Fibroblast of skin of scalp (primary cell): ENCODE measurements at regions not wholly inside any gene's neighbourhood (a gene's known extent, or its start where the extent isn't known, plus 50 kb on each side); places are given as distances from the start of the nearest gene placed in this dataset.

ENCODE experiments used
- DNase-seq: peaks from one replicate; pipeline ENCODE4 v3.0.0-alpha.2; 2013

GRCh38 chr21:39105341-39105765 lies 77.9 kb downstream of the PSMG1 start:
- DNase-seq, result no peak

DNA sequence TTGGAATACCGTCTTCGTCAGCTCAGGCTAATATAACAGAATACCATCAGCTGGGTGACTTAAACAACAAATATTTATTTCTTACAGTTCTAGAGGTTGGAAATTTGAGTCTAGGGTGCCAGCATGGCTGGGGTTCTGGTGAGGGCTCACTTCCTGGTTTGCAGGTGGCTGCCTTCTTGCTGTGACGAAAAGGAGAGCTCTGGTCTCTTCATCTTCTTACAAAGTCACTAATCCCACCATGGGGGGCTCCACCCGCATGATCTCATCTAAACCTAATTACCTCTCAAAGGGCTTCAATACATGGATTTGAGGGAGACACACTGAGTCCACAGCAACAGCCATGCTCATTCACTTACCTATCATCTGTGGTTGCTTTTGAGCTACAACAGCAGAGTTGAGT lies 78.3 kb downstream of the PSMG1 start:
- DNase-seq, result no peak

DNA sequence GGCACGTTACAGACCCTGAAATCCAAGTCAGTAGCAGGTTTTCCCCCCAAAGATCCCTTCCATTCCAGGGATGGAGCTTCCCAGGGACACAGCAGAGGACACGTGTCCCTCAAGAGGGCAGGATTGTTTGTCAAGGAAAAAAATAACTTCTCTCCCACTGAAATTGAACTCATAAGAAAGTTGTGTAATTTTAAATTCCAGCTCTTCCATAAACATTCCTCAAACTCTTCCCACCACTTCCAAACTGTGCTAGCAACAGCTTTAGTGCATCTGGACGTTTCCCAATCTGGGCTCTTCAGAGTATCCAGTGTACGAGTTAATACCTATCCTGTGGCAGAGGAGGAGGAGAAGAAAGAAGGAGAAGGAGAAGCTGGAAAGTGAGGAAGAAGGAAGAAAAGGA lies 79.6 kb downstream of the PSMG1 start:
- DNase-seq, result peak; percentile 96

- DNase-seq, result no peak
Observed at GRCh38 chr21:39099859-39100258, 83.4 kb downstream of the PSMG1 start.

DNA sequence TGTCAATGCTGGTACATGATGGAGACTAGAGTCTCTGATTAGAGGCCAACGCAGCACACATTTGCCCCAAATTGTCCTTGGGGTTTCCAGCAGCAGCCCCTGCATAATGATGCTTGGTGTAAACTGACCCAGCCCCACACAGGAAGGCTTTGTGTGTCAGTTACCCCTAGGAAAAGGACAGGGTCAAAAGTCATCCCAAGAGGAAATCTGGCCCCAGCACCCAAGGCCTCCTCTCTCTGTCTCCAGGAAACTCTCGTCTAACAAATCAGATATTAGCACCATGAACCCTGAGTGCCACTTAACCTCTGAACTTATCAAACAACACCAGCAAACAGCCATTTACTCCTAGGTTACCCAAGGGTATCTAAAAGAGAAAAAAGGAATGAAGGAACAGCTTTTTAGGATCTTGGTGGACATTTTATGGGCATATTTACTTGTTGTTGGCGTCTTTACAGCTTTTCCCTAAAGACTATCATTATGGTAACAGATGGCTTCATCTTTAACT lies 84.5 kb downstream of the PSMG1 start:
- DNase-seq, result no peak

GRCh38 chr21:39097981-39098380 lies 85.3 kb downstream of the PSMG1 start:
- DNase-seq, result no peak

GRCh38 chr21:39097335-39097861 lies 85.9 kb downstream of the PSMG1 start:
- DNase-seq, result no peak

GRCh38 chr21:39096754-39097153 lies 86.5 kb downstream of the PSMG1 start:
- DNase-seq, result no peak

GRCh38 chr21:39095681-39096080 lies 87.6 kb downstream of the PSMG1 start:
- DNase-seq, result no peak

DNA sequence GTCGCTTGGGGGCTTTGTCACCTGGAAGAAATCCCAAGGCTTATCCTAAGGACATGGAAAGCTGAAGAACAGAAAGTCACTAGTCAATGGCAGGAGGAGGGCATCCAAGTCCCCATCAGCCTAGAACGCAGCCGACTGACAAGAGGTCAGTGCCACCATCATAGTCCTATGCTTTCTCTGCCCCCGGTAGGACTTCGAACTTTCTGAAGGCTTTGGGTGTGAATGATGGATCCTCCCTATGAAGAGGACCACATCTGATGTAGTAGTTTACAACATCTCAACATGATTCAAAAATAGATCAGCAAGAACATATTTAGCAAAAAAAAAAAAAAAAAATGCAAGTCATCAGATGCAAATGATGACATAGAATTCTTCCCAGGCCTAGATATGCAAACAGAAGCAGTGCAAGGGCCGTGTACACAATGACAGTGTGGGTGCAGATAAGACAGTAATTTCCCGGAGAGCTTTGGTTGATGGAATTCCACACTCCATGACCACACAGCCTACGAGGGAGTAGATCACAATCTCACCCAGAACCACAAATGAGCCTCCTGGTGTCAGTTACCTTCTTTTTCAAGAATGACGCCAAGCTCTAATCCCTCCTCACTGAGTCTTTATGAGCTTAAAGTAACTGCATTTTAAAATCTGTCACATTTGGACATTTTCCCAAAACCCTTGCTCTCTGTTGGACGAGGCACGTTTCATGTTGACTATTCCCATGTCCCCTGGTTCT lies 88.2 kb downstream of the PSMG1 start:
- DNase-seq, result peak; percentile 88

DNA sequence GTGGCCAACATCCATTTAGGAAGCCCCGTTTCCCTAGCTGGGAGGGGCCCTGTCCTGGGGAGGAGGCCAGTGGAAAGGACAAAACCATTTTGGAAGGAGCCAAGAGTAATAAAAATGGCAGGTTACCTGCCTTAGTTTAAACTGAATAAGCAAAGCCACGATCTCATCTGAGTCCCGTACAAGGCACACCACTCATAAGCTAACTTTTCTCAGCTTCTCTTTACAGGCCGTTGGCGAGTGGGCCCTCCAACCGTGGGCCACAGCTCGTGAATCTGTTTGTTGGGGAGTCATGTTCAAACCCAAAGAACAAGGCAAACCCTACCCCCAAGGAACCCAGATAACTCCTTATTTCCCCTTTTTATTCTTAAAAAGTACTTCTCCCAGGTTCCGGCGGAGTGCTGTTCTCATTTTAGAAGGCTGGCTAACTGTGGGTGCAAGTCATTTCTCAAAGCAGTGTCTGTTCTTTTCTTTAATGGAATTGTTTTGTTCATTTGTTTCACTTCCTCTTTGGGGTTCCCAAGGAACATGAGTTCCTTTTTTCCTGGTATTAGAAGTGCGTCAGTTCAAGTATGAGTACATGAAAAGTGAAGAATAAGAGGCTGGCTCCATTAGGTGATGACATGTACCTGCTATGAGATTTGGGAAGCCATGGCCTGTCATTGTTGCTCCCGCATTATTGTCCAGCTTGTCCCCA lies 89.0 kb downstream of the PSMG1 start:
- DNase-seq, result no peak

GRCh38 chr21:39093526-39093925 lies 89.7 kb downstream of the PSMG1 start:
- no peak for DNase-seq

DNA sequence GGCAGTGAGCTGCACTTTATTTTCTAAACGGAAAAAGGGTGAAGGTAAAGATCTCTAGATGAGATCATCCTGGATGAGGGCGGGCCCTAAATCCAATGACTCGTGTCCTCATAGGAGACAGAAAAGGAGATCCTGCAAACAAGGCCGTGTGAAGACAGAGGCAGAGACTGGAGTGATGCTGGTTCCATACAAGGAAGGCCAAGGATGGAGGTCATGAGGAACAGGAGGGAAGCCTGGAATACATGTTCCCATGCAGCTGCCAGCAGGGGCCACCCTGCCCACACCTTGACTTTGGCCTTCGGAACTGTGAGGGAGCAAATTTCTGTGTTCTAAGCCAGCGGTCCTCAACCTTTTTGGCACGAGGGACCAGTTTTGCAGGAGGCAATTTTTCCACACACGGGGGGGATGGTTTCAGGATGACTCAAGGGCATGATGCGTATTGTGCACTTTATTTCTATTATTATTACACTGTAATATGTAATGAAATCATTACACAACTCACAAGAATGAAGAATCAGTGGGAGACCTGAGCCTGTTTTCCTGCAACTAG lies 94.3 kb downstream of the PSMG1 start:
- DNase-seq, result peak; percentile 76

GRCh38 chr21:39088031-39088370 lies 95.2 kb downstream of the PSMG1 start:
- no peak for DNase-seq

DNA sequence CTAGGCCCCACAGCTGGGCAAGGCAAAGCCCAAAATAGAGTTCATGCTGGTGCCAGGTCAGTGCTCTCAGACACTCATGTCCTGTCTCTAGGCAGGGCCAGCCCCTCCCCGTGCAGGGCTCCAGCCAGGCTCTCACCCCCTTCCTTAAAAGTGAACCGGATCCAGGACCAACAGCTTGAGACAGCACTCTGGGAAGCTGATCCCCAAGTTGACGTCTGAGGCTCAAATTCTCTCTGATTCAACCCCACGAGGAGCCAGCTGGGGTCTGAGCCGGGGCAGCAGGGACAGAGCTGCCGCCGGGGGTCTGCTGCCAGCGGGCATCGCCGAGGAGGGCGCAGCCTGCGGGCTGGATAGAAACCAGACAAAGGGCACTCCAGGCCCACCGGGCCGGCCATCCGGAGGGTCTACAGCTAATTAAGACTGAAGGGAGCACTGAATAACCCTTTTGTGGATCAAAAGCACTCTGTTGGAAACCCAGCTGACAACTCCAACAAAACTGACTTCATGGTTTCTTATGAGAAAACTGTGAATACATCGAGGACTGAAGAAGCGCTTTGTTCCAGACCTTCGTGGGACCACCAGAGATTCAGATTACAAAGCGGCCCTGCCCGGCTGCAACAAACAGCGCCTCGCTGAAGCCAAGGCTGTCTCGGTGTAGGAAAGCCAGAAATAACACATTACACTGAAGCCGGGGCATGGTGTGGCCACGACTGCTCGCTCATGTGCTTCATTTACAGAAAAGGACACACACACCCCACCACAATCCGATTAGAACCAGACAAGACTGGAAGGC lies 95.8 kb downstream of the PSMG1 start:
- DNase-seq, result no peak

DNA sequence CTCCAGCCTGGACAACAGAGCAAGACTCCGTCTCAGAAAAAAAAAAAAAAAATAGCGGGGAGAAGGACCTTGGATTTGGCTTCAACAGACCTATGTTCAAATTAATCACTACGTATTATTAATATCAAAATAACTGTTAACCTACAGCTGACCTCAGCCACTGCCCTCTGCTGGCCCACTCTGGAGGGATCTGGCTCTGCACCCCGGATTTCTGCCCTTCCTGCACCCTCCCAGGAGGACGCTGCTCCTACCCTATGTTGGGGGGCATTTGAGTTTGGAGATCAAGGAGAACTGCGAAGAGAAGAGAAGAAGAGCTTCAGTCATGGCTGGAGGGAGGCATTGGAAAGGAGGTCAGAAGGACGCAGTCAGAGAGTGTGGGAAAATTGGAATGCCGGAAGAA lies 96.7 kb downstream of the PSMG1 start:
- DNase-seq, result no peak

DNA sequence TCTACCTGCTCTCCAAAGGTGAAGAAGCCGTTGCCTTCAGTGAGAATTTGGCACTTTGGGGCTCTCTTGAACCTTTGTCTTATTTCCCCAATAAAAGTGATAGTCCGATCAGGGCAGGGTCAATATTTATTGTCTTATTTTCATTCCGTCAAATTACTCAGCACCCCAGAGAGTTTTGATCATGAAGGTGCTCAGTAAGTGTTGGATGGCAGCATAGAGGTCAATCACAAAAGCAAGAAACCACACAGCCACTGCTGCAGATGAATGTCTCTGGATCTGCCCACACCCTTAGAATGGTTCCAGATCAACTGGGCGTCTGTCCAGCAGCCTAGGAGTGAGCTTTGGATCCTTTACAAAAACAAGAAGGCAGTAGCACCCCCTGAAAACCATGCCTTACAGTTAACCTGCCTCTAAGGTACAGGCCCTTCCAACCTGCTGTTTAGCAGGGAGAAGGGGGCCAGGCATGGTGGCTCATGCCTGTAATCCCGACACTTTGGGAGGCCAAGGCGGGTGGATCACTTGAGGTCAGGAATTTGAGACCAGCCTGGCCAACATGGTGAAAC lies 97.3 kb downstream of the PSMG1 start:
- DNase-seq, result no peak

GRCh38 chr21:39084979-39085729 lies 98.1 kb downstream of the PSMG1 start:
- DNase-seq, result no peak

GRCh38 chr21:39084073-39084472 lies 99.2 kb downstream of the PSMG1 start:
- DNase-seq, result no peak

DNA sequence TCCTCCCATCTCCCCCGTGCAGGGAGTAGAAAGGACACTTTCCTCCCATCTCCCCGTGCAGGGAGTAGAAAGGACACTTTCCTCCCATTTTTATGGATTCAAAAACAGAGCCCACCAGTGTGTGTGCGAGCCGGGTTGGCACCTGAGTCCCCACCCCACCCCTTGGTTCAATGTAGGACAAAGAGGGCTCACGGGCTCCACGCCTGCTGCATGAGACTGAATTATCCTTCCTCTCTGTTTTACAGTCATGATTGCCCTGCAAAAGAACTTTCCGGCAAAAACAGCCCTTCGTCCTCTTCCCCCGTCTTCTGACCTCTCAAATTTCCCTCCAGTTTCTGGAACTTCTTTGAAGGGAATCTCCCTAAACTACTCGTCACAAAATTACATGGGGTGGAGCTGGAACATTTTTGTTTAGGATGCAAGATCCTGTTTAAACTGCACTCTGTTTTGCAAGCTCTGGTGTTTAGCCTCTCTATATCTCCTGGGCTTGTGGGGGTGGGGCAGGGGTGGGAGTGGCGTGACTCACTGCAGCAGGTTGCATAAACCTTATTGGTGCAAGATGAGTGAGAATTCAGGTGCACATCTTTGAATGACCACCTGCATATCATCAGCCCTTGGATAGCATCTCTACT lies 99.8 kb downstream of the PSMG1 start:
- DNase-seq, result no peak

DNA sequence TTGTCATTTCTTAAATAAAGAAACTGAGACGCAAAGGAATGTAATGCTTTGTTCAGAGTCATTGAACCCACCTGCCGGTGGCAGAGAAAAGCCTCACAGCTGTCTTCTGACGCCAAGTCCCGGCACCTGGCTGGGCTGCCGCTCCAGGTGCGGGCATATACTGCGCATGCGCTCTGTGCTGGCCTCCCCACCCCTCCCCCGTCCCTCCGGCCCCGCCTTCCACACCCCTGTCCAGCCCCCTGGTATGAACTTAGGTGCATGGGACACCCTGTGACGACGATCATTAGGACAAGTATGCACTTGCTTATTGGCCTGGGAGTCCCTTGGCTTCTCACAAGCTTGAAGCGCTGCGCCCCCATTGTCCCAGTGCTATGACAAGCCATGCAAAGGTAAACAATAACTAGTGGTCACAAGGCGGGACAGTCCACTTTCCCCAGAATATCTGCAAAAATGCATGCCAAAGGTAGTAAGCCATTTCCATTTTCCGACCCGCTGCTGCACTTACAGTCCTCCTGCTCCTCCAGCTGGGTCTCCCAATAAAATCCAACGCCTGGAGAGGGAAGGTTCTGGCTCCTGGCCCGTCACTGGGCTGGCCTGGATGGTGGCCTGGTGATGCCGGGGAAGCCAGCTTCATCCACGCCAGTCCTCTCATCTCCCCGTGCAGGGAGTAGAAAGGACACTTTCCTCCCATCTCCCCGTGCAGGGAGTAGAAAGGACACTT lies 100.4 kb downstream of the PSMG1 start:
- DNase-seq, result no peak
